ENCODE measurements at regions not wholly inside any gene's neighbourhood (a gene's known extent, or its start where the extent isn't known, plus 50 kb on each side); places are given as distances from the start of the nearest gene placed in this dataset.

- no peak for TF ChIP-seq CTCF (IDR thresholded peaks at IDR 0.05; ENCODE audit: low read depth, low read length, missing control alignments)
- no peak for DNase-seq (ENCODE audit: low read depth)
- H3K4me3 ChIP-seq (ENCODE audit: low read depth, low read length) = no peak overlapping the region
Observed at GRCh38 chr2:145654156-145654555, 1134.2 kb upstream of the ZEB2 start.

GRCh38 chr2:145653553-145653952, 1133.6 kb upstream of the ZEB2 start:
- no peak for TF ChIP-seq CTCF (IDR thresholded peaks at IDR 0.05; ENCODE audit: low read depth, low read length, missing control alignments)
- DNase-seq (ENCODE audit: low read depth) = no peak
- H3K4me3 ChIP-seq (ENCODE audit: low read depth, low read length) = no peak overlapping the region

GRCh38 chr2:145652571-145653545, 1132.9 kb upstream of the ZEB2 start:
- TF ChIP-seq CTCF (IDR thresholded peaks at IDR 0.05; ENCODE audit: low read depth, low read length, missing control alignments) = no peak
- no peak overlapping the region for H3K4me3 ChIP-seq (ENCODE audit: low read depth, low read length)
- no peak for DNase-seq (ENCODE audit: low read depth)

GRCh38 chr2:145652036-145652435, 1132.1 kb upstream of the ZEB2 start:
- H3K4me3 ChIP-seq (ENCODE audit: low read depth, low read length) = no peak overlapping the region
- no peak for DNase-seq (ENCODE audit: low read depth)
- TF ChIP-seq CTCF (IDR thresholded peaks at IDR 0.05; ENCODE audit: low read depth, low read length, missing control alignments) = no peak

GRCh38 chr2:145650226-145650625, 1130.3 kb upstream of the ZEB2 start:
- no peak for TF ChIP-seq CTCF (IDR thresholded peaks at IDR 0.05; ENCODE audit: low read depth, low read length, missing control alignments)
- no peak for DNase-seq (ENCODE audit: low read depth)
- no peak overlapping the region for H3K4me3 ChIP-seq (ENCODE audit: low read depth, low read length)

GRCh38 chr2:145649061-145649460, 1129.1 kb upstream of the ZEB2 start:
- H3K4me3 ChIP-seq (ENCODE audit: low read depth, low read length) = no peak overlapping the region
- TF ChIP-seq CTCF (IDR thresholded peaks at IDR 0.05; ENCODE audit: low read depth, low read length, missing control alignments) = no peak

More at GRCh38 chr2:145649061-145649460, 1129.1 kb upstream of the ZEB2 start:
- DNase-seq (ENCODE audit: low read depth) = no peak

Measured in GM12864 (cell line).